Neural cell (in vitro differentiated cells): ENCODE measurements at regions not wholly inside any gene's neighbourhood (a gene's known extent, or its start where the extent isn't known, plus 50 kb on each side); places are given as distances from the start of the nearest gene placed in this dataset.

Experiments
- CTCF ChIP-seq: fragments of 450-650 bp; IDR thresholded peaks from 2 replicates; pipeline ENCODE4 v1.5.1; 2014; ENCODE audit warnings: antibody characterized with exemption, mild to moderate bottlenecking, moderate library complexity; ENCODE audit not compliant: poor library complexity, severe bottlenecking
- MXI1 ChIP-seq: fragments of 450-650 bp; conservative IDR thresholded peaks from 2 replicates; pipeline ENCODE4 v1.6.1; 2014; ENCODE audit warnings: antibody characterized with exemption, mild to moderate bottlenecking; ENCODE audit not compliant: poor library complexity, severe bottlenecking
- RAD21 ChIP-seq: fragments of 450-650 bp; conservative IDR thresholded peaks from 2 replicates; pipeline ENCODE4 v1.6.1; 2014; ENCODE audit warnings: antibody characterized with exemption, mild to moderate bottlenecking, moderate library complexity

DNA sequence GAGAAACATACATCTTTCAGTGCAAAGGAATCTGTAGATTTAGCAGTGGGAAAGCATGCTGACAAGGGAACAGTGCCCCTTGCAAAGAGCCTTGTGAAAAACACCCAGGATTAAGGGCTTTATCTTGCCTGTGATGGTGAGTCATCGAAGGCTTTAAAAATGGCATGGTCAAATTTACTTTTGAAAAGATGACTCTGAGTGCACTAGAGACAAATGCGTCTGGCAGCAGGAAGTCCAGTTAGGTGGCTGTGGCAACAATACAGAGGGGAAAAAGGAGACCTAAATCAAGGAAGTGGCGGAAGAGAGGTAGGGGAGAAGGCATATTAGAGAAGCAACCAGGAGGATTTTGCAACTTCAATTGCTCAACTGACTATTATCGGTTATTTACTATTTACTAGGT, 472.6 kb upstream of the CPEB2 start:
- TF ChIP-seq CTCF (no peak), MXI1 (no peak), RAD21 (no peak)
